ENCODE measurements at regions not wholly inside any gene's neighbourhood (a gene's known extent, or its start where the extent isn't known, plus 50 kb on each side); places are given as distances from the start of the nearest gene placed in this dataset.

DNA sequence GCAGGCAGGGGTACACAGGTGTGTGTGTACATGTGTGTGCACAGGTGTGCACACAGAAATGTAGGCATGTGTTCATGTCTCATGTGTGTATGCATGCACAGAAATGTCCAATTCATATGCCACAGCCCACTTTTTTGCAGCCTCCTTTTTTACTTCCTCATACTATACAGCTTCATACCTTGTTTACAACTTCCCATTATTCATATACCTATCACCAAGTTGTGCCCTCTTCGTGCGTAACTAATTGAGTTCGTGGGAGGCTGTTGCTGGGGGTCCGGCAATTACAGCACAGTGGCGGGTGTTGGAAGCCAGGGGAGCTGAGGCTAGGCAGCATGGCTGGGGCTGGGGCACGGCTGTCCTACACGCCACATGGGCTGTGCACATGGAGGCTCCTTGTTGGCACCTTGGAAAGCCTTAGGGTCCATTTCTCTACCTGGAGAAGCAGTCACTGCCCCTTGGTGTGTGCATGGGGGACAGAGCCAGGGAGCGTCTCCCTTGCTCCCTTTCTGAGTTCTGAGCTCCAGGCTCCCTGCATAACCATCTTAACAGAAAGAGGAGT is 266.7 kb downstream of the ENGASE start:
- no peak for ATAC-seq (replicated peaks; ENCODE audit: extremely low read depth, poor library complexity, severe bottlenecking)
- H3K4me1 Mint-ChIP-seq = no peaks in the 10 kb centered on the region

DNA sequence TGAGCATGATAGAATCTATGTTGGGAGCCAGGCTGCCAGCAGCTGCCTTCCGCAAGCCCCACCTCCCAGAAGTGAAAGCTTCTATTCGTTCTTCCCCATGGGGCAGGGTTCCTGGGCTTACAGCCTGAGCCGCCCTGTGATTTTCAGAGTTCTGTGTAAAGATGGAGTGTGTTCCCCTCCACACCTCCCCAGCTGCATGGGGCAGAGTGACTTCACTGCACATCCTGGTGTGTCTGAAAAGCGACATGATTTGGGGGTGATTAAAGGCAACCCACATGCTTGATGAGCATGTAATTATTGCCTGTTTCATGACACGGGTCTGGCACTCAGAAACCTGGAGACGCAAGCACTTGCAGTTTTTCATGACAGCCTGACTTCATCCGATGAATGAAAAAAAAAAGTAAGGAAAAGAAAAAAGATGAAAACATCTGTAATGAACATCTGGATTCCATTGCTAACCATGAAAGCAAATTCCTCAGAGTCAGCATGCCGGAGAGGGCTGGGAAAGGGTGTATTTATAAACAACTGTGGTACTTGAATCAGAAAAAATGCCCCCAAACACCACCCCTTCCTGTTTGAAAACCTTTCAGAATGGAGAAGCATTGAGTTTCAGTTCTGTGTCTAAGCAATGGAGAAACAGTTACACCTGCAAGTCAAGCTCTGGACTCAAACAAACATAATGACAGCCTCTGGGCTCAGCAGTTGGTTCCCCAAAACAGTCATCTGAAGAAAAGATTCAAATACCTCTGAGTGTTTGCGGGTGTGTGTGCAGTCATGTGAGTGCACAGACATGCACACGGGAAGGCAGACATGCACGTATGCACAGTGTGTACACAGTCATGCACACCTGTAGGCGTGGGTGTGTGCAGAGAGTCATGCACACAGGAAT is 266.0 kb downstream of the ENGASE start:
- peaks cover 30% of the 10 kb centered on the region for H3K27me3 Mint-ChIP-seq
- no peaks in the 10 kb centered on the region for H3K4me1 Mint-ChIP-seq
- peaks cover 9% of the 10 kb centered on the region for H3K9me3 Mint-ChIP-seq
- no peak for DNase-seq (ENCODE audit: low spot score in 2 of 2)
- no peak overlapping the region for H3K27ac Mint-ChIP-seq (ENCODE audit: low read depth)
- ATAC-seq (replicated peaks; ENCODE audit: extremely low read depth, poor library complexity, severe bottlenecking) = peak; percentile 24
- no peaks in the 10 kb centered on the region for H3K36me3 Mint-ChIP-seq (ENCODE audit: insufficient read depth)
- H3K4me3 Mint-ChIP-seq = no peak overlapping the region

More for the DNA sequence above, 266.7 kb downstream of the ENGASE start:
- Mint-ChIP-seq H3K9me3 (peaks cover 9% of the 10 kb centered on the region), H3K27me3 (peaks cover 27% of the 10 kb centered on the region), H3K27ac (ENCODE audit: low read depth) (no peak overlapping the region), H3K36me3 (ENCODE audit: insufficient read depth) (no peaks in the 10 kb centered on the region), H3K4me3 (no peak overlapping the region)
- DNase-seq (ENCODE audit: low spot score in 2 of 2) = no peak

DNA sequence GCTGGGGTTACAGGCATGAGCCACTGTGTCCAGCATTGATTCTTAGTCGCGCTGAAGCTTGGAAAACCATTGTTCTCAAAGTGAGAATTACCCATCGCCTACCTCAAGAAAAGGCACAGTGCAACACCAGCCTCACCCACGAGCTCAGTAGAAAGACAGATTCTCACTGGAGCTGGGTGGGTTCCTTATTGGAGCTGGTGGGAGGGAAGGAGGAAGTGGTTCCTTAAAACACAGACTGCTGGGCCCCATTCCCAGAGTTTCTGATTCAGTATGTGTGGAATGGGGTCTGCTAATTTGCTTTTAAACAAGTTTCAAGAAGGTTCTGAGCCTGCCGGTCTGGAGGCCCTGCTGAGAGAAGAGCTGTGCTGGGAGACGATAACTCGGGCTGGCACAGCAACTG is 264.7 kb downstream of the ENGASE start:
- ATAC-seq (replicated peaks; ENCODE audit: extremely low read depth, poor library complexity, severe bottlenecking) = no peak
- no peak overlapping the region for H3K27ac Mint-ChIP-seq (ENCODE audit: low read depth)
- no peak overlapping the region for H3K4me3 Mint-ChIP-seq
- H3K4me1 Mint-ChIP-seq = no peaks in the 10 kb centered on the region
- no peak for DNase-seq (ENCODE audit: low spot score in 2 of 2)
- no peaks in the 10 kb centered on the region for H3K9me3 Mint-ChIP-seq
- H3K36me3 Mint-ChIP-seq (ENCODE audit: insufficient read depth) = no peaks in the 10 kb centered on the region
- peaks cover 25% of the 10 kb centered on the region for H3K27me3 Mint-ChIP-seq

DNA sequence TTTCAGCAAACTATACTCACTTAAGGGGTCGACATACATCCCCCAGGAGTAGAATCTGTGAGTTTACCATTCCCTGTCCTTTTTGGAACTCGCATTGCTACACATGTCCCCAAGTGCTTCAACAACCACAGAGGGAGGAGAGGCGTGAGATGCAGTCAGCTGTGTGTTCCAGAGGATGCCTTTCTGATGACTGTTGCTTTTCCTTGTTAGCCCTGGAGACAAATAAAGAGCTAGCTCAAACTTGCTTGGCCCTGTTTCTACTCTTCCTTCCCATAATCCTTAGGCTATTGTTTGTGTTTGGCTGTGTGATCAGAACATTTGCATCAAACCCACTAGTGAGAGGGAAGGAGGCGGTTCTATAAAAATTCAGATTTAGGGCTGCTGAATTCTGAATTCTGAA is 264.0 kb downstream of the ENGASE start:
- no peaks in the 10 kb centered on the region for H3K9me3 Mint-ChIP-seq
- no peak for DNase-seq (ENCODE audit: low spot score in 2 of 2)
- H3K4me3 Mint-ChIP-seq = no peak overlapping the region
- no peaks in the 10 kb centered on the region for H3K36me3 Mint-ChIP-seq (ENCODE audit: insufficient read depth)
- H3K27ac Mint-ChIP-seq (ENCODE audit: low read depth) = no peak overlapping the region
- ATAC-seq (replicated peaks; ENCODE audit: extremely low read depth, poor library complexity, severe bottlenecking) = no peak
- no peaks in the 10 kb centered on the region for H3K4me1 Mint-ChIP-seq
- H3K27me3 Mint-ChIP-seq = peaks cover 32% of the 10 kb centered on the region

DNA sequence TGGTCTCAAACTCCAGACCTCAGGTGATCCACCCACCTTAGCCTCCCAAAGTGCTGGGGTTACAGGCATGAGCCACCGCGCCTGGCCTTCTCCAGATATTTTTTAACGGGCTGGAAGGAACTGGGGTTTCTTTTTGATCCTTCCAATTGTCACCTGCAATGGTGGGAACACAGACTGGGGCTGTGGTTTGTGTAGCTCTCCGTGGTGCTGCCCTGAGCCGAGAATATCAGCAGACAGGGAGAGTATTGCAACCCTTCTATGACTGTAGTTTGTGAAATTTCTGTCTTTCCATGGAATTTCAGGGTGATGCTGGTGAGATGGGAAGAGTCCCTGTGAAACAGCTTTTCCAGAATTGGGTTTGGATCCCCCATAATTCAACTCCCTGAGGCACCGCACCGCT is 263.5 kb downstream of the ENGASE start:
- H3K9me3 Mint-ChIP-seq = no peaks in the 10 kb centered on the region
- H3K4me3 Mint-ChIP-seq = no peak overlapping the region
- no peak for ATAC-seq (replicated peaks; ENCODE audit: extremely low read depth, poor library complexity, severe bottlenecking)
- no peak for DNase-seq (ENCODE audit: low spot score in 2 of 2)
- no peak overlapping the region for H3K27ac Mint-ChIP-seq (ENCODE audit: low read depth)
- peaks cover 36% of the 10 kb centered on the region for H3K27me3 Mint-ChIP-seq
- no peaks in the 10 kb centered on the region for H3K4me1 Mint-ChIP-seq
- no peaks in the 10 kb centered on the region for H3K36me3 Mint-ChIP-seq (ENCODE audit: insufficient read depth)

DNA sequence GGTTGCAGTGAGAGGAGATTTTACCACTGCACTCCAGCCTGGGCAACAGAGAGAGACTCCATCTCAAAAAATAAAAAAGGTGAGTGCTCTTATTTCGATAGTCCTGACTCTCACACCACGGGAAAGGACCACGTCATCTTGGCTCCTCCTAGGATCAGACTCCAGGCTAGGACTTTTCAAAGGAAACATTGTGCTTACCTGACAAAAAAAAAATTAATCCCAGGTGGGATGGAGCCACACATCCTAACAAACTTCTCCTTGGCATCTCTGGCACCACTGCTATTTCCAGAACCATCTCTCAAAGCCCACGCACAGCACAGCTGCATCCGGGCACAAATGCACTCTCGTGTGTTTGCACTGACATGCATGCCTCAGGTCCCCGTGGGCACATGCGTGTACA is 262.4 kb downstream of the ENGASE start:
- DNase-seq (ENCODE audit: low spot score in 2 of 2) (no peak), ATAC-seq (replicated peaks; ENCODE audit: extremely low read depth, poor library complexity, severe bottlenecking) (no peak)
- Mint-ChIP-seq H3K36me3 (ENCODE audit: insufficient read depth) (no peaks in the 10 kb centered on the region), H3K4me3 (no peak overlapping the region), H3K27ac (ENCODE audit: low read depth) (no peak overlapping the region), H3K9me3 (no peaks in the 10 kb centered on the region), H3K4me1 (no peaks in the 10 kb centered on the region), H3K27me3 (peaks cover 47% of the 10 kb centered on the region)

DNA sequence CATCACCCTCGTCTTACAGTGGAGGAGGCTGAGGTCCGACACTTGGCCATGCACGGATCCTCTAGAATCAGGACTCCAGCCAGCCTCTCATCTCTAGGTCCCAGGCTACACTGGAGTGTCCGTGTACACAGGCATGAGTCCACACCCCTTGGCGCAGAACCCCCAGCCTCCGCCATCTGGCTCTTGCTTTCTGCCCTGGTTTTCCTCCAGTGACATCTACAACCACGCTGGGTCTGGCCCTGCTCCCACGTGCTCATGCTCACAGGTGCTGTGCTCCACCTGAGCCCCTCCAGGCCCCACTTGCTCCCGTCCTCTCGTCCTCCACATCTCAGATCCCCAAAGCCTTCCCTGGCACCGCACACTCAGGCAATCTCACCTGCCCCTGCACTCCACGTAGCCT is 260.8 kb downstream of the ENGASE start:
- ATAC-seq (replicated peaks; ENCODE audit: extremely low read depth, poor library complexity, severe bottlenecking) (no peak), DNase-seq (ENCODE audit: low spot score in 2 of 2) (no peak)
- Mint-ChIP-seq H3K9me3 (no peaks in the 10 kb centered on the region), H3K4me3 (no peak overlapping the region), H3K36me3 (ENCODE audit: insufficient read depth) (no peaks in the 10 kb centered on the region), H3K4me1 (no peaks in the 10 kb centered on the region), H3K27me3 (peaks cover 54% of the 10 kb centered on the region), H3K27ac (ENCODE audit: low read depth) (no peak overlapping the region)

DNA sequence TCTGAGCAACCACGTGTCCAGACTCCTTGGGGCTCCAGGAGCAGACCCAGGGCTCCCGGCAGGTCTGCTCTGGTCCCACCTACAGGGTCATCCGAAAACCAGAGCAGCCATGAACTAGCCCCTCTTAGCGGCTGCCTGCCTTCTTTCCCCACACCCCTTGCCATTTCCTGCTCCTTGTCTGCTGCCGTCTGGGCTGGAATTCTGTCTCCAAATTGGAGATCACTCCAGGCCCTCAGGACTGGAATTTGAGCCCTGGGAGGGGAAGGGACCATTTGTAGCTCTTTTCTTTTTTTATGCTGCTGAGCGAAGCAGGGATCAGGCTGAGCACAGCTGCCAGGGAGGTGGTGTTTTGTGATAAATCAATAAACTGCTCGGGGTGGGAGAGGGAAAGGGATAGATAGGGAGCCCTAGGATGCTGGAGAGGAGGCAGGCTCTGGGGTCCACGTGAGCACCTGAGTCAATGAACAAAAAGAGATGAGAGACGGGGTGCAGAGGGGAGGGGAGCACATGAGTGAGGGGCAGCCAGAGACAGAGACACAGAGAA is 257.5 kb downstream of the ENGASE start:
- no peaks in the 10 kb centered on the region for H3K4me1 Mint-ChIP-seq
- H3K9me3 Mint-ChIP-seq = no peaks in the 10 kb centered on the region
- ATAC-seq (replicated peaks; ENCODE audit: extremely low read depth, poor library complexity, severe bottlenecking) (no peak), DNase-seq (ENCODE audit: low spot score in 2 of 2) (no peak)
- H3K4me3 Mint-ChIP-seq = no peak overlapping the region
- peaks cover 82% of the 10 kb centered on the region for H3K27me3 Mint-ChIP-seq
- H3K36me3 Mint-ChIP-seq (ENCODE audit: insufficient read depth) = no peaks in the 10 kb centered on the region
- H3K27ac Mint-ChIP-seq (ENCODE audit: low read depth) = no peak overlapping the region

DNA sequence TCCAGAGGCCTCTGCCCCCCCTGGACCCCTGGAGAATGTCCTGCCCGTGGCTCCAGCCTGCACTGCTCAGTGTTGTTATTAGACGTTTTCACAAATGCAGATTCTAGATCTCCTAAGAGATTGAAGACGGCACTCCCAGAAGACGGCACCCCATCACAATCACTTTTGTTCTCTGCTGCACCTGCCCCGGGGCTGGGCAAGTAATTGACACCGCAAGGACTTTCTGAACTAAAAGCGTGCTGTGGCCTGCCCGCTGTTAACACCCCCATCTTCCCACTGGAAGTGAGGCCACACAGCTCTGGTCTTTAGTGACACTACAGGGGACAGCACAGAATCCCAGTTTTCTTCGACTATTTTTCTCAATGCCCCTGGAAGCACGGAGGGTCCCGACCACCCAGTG is 256.9 kb downstream of the ENGASE start:
- ATAC-seq (replicated peaks; ENCODE audit: extremely low read depth, poor library complexity, severe bottlenecking) = no peak
- peaks cover 88% of the 10 kb centered on the region for H3K27me3 Mint-ChIP-seq
- H3K4me3 Mint-ChIP-seq = no peak overlapping the region
- H3K9me3 Mint-ChIP-seq = no peaks in the 10 kb centered on the region
- H3K36me3 Mint-ChIP-seq (ENCODE audit: insufficient read depth) = no peaks in the 10 kb centered on the region
- no peak for DNase-seq (ENCODE audit: low spot score in 2 of 2)
- no peak overlapping the region for H3K27ac Mint-ChIP-seq (ENCODE audit: low read depth)
- no peaks in the 10 kb centered on the region for H3K4me1 Mint-ChIP-seq

DNA sequence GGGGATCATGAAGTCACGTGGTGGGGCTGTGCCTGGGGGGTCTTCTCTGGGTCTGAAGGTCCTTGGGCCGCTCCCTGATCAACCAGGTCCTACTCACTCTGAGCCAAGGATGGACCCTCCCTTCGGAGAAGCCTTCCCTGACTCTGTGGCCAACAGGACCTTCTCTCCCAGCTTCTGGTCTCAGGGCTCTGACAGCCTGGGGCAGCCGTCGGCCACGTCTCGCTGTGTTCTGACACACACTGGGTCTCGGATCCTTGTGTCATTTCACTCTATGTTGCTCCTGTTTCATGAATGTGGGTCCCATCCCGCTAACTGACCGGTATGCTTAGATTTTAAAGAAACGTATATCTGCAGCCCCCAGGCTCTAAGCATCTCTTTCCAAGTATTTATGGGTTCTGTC is 256.1 kb downstream of the ENGASE start:
- no peak for DNase-seq (ENCODE audit: low spot score in 2 of 2)
- no peak overlapping the region for H3K4me3 Mint-ChIP-seq
- no peak overlapping the region for H3K27ac Mint-ChIP-seq (ENCODE audit: low read depth)
- no peaks in the 10 kb centered on the region for H3K36me3 Mint-ChIP-seq (ENCODE audit: insufficient read depth)
- H3K27me3 Mint-ChIP-seq = peaks cover 90% of the 10 kb centered on the region
- no peak for ATAC-seq (replicated peaks; ENCODE audit: extremely low read depth, poor library complexity, severe bottlenecking)
- no peaks in the 10 kb centered on the region for H3K4me1 Mint-ChIP-seq
- H3K9me3 Mint-ChIP-seq = no peaks in the 10 kb centered on the region

DNA sequence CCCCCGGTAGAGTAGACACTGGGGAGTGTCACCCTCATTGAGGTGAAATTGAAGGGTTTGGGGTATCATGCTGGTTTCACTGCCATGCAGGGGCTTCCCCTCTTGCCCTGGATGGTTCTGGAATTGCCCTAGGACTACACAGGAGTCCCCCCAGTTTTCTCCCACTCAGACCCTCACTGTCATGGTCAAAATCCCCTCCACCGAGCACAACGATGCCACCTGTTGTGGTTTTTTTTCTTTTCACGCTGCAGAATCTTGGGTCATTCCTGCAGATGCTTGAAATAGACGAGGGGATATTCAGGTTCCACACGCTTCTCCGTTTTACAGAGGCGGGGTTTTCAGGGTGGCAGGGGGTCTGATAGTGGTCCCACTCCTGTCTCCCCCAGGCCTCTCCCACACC is 255.6 kb downstream of the ENGASE start:
- no peak overlapping the region for H3K27ac Mint-ChIP-seq (ENCODE audit: low read depth)
- DNase-seq (ENCODE audit: low spot score in 2 of 2) (no peak), ATAC-seq (replicated peaks; ENCODE audit: extremely low read depth, poor library complexity, severe bottlenecking) (no peak)
- no peaks in the 10 kb centered on the region for H3K9me3 Mint-ChIP-seq
- H3K27me3 Mint-ChIP-seq = peaks cover 90% of the 10 kb centered on the region
- H3K36me3 Mint-ChIP-seq (ENCODE audit: insufficient read depth) = no peaks in the 10 kb centered on the region
- H3K4me1 Mint-ChIP-seq = no peaks in the 10 kb centered on the region
- no peak overlapping the region for H3K4me3 Mint-ChIP-seq

DNA sequence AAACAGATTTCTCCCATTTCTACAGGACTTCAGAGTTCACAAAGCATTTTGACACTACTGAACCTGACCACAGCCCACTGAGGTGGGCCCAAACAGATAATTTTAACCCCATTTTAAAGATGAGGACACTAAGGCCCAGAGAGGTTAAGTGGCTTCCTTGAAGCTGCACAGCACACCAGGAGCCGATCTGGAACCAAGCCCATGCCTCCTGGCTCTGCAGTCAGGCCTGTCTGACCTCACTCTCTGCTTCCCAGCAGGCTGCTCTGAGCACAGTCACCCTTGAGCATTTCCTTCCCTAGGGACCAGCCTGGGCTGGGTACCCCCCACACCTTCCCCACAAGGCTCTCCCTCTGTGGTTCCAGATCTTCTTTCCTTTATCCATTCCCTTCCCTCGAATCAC is 252.2 kb downstream of the ENGASE start:
- ATAC-seq (replicated peaks; ENCODE audit: extremely low read depth, poor library complexity, severe bottlenecking) = no peak
- H3K4me3 Mint-ChIP-seq = no peak overlapping the region
- no peak overlapping the region for H3K27ac Mint-ChIP-seq (ENCODE audit: low read depth)
- peaks cover 81% of the 10 kb centered on the region for H3K27me3 Mint-ChIP-seq
- no peaks in the 10 kb centered on the region for H3K9me3 Mint-ChIP-seq
- no peak for DNase-seq (ENCODE audit: low spot score in 2 of 2)
- no peaks in the 10 kb centered on the region for H3K4me1 Mint-ChIP-seq
- H3K36me3 Mint-ChIP-seq (ENCODE audit: insufficient read depth) = no peaks in the 10 kb centered on the region
